HEK293 (cell line): ENCODE measurements at regions not wholly inside any gene's neighbourhood (a gene's known extent, or its start where the extent isn't known, plus 50 kb on each side); places are given as distances from the start of the nearest gene placed in this dataset.
A peak's percentile ranks its signal among the peaks of the same experiment; 100 is the strongest.

ENCODE experiments used
- CTCF ChIA-PET: fragments of 350-600 bp; formaldehyde crosslinking; extraction: SDS; loops from one replicate; lab custom pipeline; 2021; ENCODE audit warnings: antibody characterized with exemption; lab: Yijun Ruan, JAX
- POLR2A ChIA-PET: fragments of 300-600 bp; formaldehyde crosslinking; extraction: SDS; loops from one replicate; lab custom pipeline; 2020; ENCODE audit warnings: antibody characterized with exemption, inconsistent platforms; lab: Yijun Ruan, JAX
- H3K27ac ChIP-seq: fragments of 200-500 bp; sonication (Bioruptor generic); 2 replicates; pipeline ENCODE4 v1.5.1; 2014; ENCODE audit warnings: low read depth, low read length, control low read depth, inconsistent platforms; ENCODE audit errors: extremely low read depth
- H3K36me3 ChIP-seq, 2 experiments: fragments of 200-500 bp in 1 of 2; sonication (Bioruptor generic) in 1 of 2; 1 replicate in 1 of 2; 2 replicates in 1 of 2; pipeline ENCODE4 v1.5.1; 2014 to 2017; ENCODE audit warnings: inconsistent platforms in 2 of 2, low read length in 2 of 2; ENCODE audit not compliant: control insufficient read depth in 2 of 2, insufficient read depth in 1 of 2
- H3K4me1 ChIP-seq: fragments of 200-500 bp; sonication (Bioruptor generic); 2 replicates; pipeline ENCODE4 v1.5.1; 2014; ENCODE audit warnings: mild to moderate bottlenecking, low read length, inconsistent platforms; ENCODE audit not compliant: control insufficient read depth, insufficient read depth
- H3K4me3 ChIP-seq: 2 replicates; pipeline ENCODE4 v1.5.1; 2011; ENCODE audit warnings: low read depth, mild to moderate bottlenecking, control low read depth, low read length, moderate library complexity
- H3K9me3 ChIP-seq: fragments of 200-500 bp; sonication (Bioruptor generic); 2 replicates; pipeline ENCODE4 v1.5.1; 2014; ENCODE audit warnings: low read depth, low read length, inconsistent platforms; ENCODE audit not compliant: control insufficient read depth, insufficient read depth
- ATF2 ChIP-seq: fragments of 450-650 bp; formaldehyde crosslinking; IDR thresholded peaks from 2 replicates; pipeline ENCODE4 v1.5.1; 2016; ENCODE audit warnings: missing biosample characterization, missing genetic modification characterization, low read depth
- ELK4 ChIP-seq: IDR thresholded peaks from 2 replicates; pipeline ENCODE4 v1.6.1; 2011; ENCODE audit warnings: mild to moderate bottlenecking, low read depth, low read length, borderline replicate concordance
- GLI4 ChIP-seq: fragments of 450-650 bp; formaldehyde crosslinking; IDR thresholded peaks from 2 replicates; pipeline ENCODE4 v1.5.1; 2016; ENCODE audit warnings: missing biosample characterization, missing genetic modification characterization
- REPIN1 ChIP-seq: fragments of 450-650 bp; formaldehyde crosslinking; IDR thresholded peaks from 2 replicates; pipeline ENCODE4 v1.5.1; 2017; ENCODE audit warnings: missing biosample characterization, missing genetic modification characterization, low read depth
- ZBTB49 ChIP-seq: fragments of 450-650 bp; formaldehyde crosslinking; IDR thresholded peaks from 2 replicates; pipeline ENCODE4 v1.5.1; 2016; ENCODE audit warnings: missing biosample characterization, missing genetic modification characterization, low read depth
- ZNF132 ChIP-seq: fragments of 450-650 bp; formaldehyde crosslinking; IDR thresholded peaks from 2 replicates; pipeline ENCODE4 v1.5.1; 2017; ENCODE audit warnings: missing biosample characterization, missing genetic modification characterization, borderline replicate concordance
- ZNF16 ChIP-seq: fragments of 450-650 bp; formaldehyde crosslinking; IDR thresholded peaks from 2 replicates; pipeline ENCODE4 v1.5.1; 2016; ENCODE audit warnings: low read depth, missing biosample characterization, missing genetic modification characterization
- ZNF174 ChIP-seq: fragments of 450-650 bp; formaldehyde crosslinking; IDR thresholded peaks from 2 replicates; pipeline ENCODE4 v1.5.0; 2017; ENCODE audit warnings: missing biosample characterization, mild to moderate bottlenecking, missing genetic modification characterization
- ZNF184 ChIP-seq: fragments of 450-650 bp; IDR thresholded peaks from 2 replicates; pipeline ENCODE4 v1.5.1; 2018; ENCODE audit warnings: missing biosample characterization, mild to moderate bottlenecking, missing genetic modification characterization
- ZNF391 ChIP-seq: fragments of 450-650 bp; formaldehyde crosslinking; IDR thresholded peaks from 2 replicates; pipeline ENCODE4 v1.5.1; 2016; ENCODE audit warnings: low read depth, missing biosample characterization, missing genetic modification characterization, borderline replicate concordance
- ZNF404 ChIP-seq: fragments of 450-650 bp; formaldehyde crosslinking; IDR thresholded peaks from 2 replicates; pipeline ENCODE4 v1.5.1; 2017; ENCODE audit warnings: missing biosample characterization, missing genetic modification characterization
- ZNF548 ChIP-seq: fragments of 450-650 bp; formaldehyde crosslinking; IDR thresholded peaks from 2 replicates; pipeline ENCODE4 v1.5.1; 2016; ENCODE audit warnings: missing biosample characterization, missing genetic modification characterization
- ZNF639 ChIP-seq: fragments of 450-650 bp; formaldehyde crosslinking; IDR thresholded peaks from 2 replicates; pipeline ENCODE4 v1.5.1; 2016; ENCODE audit warnings: missing biosample characterization, missing genetic modification characterization
- ZNF776 ChIP-seq: fragments of 450-650 bp; formaldehyde crosslinking; IDR thresholded peaks from 2 replicates; pipeline ENCODE4 v1.5.0; 2017; ENCODE audit warnings: missing biosample characterization, missing genetic modification characterization, borderline replicate concordance
- ZNF785 ChIP-seq: fragments of 450-650 bp; formaldehyde crosslinking; IDR thresholded peaks from 2 replicates; pipeline ENCODE4 v1.5.1; 2016; ENCODE audit warnings: missing biosample characterization, missing genetic modification characterization
- TF ChIP-seq, protein P1 (sequence below): fragments of 450-650 bp; formaldehyde crosslinking; IDR thresholded peaks from 2 replicates; pipeline ENCODE4 v1.5.1; 2017; ENCODE audit warnings: missing biosample characterization, missing genetic modification characterization

DNA sequence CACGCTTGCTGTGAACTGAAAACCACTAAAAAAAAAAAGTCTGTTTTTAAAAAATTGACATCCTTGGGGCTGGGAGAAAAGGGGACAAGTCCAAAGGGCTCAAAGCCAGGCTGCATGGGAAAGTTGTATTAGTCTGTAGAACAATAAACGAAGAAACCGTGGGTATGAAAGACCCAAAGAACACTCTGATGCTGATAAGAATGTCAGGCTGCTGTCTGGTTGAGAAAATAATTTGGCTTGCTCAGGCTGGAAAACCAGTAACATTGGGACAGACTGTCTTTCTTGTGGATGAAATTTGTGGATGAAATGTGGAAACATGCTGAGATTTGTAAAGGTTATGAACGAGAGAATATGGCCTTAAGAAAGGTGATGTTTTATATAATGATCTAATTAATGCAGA lies 68.5 kb upstream of the HSPB3 start:
- TF ChIP-seq ZNF639 (no peak), ZNF785 (tag by site-specific recombination) (no peak), ZNF16 (no peak), ZNF404 (tag by site-specific recombination) (no peak)
- TF ChIP-seq, protein P1, sequence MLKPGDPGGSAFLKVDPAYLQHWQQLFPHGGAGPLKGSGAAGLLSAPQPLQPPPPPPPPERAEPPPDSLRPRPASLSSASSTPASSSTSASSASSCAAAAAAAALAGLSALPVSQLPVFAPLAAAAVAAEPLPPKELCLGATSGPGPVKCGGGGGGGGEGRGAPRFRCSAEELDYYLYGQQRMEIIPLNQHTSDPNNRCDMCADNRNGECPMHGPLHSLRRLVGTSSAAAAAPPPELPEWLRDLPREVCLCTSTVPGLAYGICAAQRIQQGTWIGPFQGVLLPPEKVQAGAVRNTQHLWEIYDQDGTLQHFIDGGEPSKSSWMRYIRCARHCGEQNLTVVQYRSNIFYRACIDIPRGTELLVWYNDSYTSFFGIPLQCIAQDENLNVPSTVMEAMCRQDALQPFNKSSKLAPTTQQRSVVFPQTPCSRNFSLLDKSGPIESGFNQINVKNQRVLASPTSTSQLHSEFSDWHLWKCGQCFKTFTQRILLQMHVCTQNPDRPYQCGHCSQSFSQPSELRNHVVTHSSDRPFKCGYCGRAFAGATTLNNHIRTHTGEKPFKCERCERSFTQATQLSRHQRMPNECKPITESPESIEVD (tag by site-specific recombination) = no peak
- ChIA-PET POLR2A (no interaction called here), CTCF (no interaction called here)
- H3K9me3 ChIP-seq = no peaks in the 10 kb centered on the region
- H3K4me3 ChIP-seq = no peak overlapping the region
- H3K36me3 ChIP-seq = no peaks in the 10 kb centered on the region
- peak overlapping the region; percentile 62; the same call in 1 of the 2 replicates for H3K27ac ChIP-seq
- peaks cover 31% of the 10 kb centered on the region for H3K4me1 ChIP-seq

GRCh38 chr5:54385994-54386393 lies 69.5 kb upstream of the HSPB3 start:
- Histone ChIP-seq H3K27ac (no peak overlapping the region), H3K4me1 (peaks cover 28% of the 10 kb centered on the region), H3K4me3 (no peak overlapping the region), H3K36me3 (no peaks in the 10 kb centered on the region), H3K9me3 (no peaks in the 10 kb centered on the region)
- TF ChIP-seq GLI4 (tag by site-specific recombination) = no peak
- TF ChIP-seq ZNF132 (tag by site-specific recombination) = no peak
- no peak for TF ChIP-seq ELK4
- TF ChIP-seq ZNF548 (tag by site-specific recombination) = no peak
- TF ChIP-seq ZNF391 (tag by site-specific recombination) = no peak
- TF ChIP-seq ZNF184 = no peak
- no peak for TF ChIP-seq ZNF174 (tag by site-specific recombination)
- no peak for TF ChIP-seq ATF2 (tag by site-specific recombination)
- TF ChIP-seq REPIN1 (tag by site-specific recombination) = no peak
- TF ChIP-seq ZNF776 = no peak
- no peak for TF ChIP-seq ZBTB49 (tag by site-specific recombination)
- POLR2A ChIA-PET = interaction anchor here (1.0 kb wide), 1 partner anchor 75 kb away, joined by 4 read pairs; the partner anchor contains the start of gene ARL15
- CTCF ChIA-PET = interaction anchor here (1.1 kb wide), 1 partner anchor 103 kb away, joined by 3 read pairs; no protein-coding TSS in a partner anchor
